ENCODE measurements at regions not wholly inside any gene's neighbourhood (a gene's known extent, or its start where the extent isn't known, plus 50 kb on each side); places are given as distances from the start of the nearest gene placed in this dataset.

DNA sequence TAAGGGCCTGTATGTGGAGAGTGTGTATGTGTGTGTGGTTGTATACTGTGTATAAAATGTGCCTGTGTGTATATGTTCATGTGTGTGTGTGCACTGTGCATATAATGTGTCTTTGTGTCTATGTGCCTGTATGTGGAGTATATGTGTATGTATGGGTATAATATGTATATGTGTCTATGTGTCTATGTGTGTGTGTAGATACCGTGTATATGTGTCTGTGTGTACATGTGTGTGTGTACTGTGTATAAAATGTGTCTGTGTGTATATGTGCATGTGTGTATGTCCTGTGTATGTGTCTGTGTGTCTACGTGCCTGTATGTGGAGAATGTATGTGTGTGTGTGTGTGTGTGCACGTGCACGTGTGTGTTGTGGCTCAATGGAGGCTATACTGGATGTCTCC lies 200.4 kb upstream of the ZFHX3 start:
- DNase-seq (no peak), ATAC-seq (no peak), FAIRE-seq (no peak)
- H3K27me3 ChIP-seq, result no peaks in the 10 kb centered on the region
- WGBS, 2 donors, result 80 to 89% methylated on average over 4 of the region's 4 CpGs
- no peaks in the 10 kb centered on the region for H3K4me1 ChIP-seq
- no peaks in the 10 kb centered on the region for H3K9me3 ChIP-seq
- no peaks in the 10 kb centered on the region for H3K36me3 ChIP-seq
- intact Hi-C loops (cut with DNase I), result no loop called here
- TF ChIP-seq, protein P1, sequence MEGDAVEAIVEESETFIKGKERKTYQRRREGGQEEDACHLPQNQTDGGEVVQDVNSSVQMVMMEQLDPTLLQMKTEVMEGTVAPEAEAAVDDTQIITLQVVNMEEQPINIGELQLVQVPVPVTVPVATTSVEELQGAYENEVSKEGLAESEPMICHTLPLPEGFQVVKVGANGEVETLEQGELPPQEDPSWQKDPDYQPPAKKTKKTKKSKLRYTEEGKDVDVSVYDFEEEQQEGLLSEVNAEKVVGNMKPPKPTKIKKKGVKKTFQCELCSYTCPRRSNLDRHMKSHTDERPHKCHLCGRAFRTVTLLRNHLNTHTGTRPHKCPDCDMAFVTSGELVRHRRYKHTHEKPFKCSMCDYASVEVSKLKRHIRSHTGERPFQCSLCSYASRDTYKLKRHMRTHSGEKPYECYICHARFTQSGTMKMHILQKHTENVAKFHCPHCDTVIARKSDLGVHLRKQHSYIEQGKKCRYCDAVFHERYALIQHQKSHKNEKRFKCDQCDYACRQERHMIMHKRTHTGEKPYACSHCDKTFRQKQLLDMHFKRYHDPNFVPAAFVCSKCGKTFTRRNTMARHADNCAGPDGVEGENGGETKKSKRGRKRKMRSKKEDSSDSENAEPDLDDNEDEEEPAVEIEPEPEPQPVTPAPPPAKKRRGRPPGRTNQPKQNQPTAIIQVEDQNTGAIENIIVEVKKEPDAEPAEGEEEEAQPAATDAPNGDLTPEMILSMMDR (IDR thresholded peaks at IDR 0.05), result no peak
- no peak overlapping the region for H3K27ac ChIP-seq
- H3K4me3 ChIP-seq, result no peak overlapping the region

DNA sequence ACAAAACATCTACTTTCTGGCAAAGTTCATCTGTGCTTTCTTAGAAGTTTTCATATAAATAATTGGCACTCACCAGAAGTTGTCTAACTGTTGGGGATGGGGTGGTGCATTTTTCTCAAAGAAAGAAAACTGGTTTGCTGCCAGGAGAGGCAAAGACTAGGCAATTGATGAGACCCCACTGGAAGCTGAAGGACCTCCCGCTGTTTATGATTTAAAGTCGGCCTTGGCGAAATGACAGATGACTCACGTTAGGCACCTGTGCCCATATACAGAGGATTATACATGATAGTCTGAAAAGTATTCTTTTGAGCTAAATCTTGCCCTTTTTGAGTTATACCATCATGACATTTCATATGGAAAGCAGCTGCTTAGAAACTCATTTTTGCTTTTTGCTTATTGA lies 193.0 kb upstream of the ZFHX3 start:
- ATAC-seq, result no peak
- WGBS, 2 donors, result 44 to 51% methylated on average over 4 of the region's 4 CpGs
- Histone ChIP-seq H3K36me3 (no peaks in the 10 kb centered on the region), H3K27me3 (no peaks in the 10 kb centered on the region), H3K4me1 (no peaks in the 10 kb centered on the region), H3K9me3 (no peaks in the 10 kb centered on the region), H3K27ac (no peak overlapping the region), H3K4me3 (no peak overlapping the region)
- DNase-seq, result no peak
- TF ChIP-seq, protein P1 (IDR thresholded peaks at IDR 0.05), result no peak
- intact Hi-C loops (cut with DNase I), result no loop called here
- FAIRE-seq, result no peak

DNA sequence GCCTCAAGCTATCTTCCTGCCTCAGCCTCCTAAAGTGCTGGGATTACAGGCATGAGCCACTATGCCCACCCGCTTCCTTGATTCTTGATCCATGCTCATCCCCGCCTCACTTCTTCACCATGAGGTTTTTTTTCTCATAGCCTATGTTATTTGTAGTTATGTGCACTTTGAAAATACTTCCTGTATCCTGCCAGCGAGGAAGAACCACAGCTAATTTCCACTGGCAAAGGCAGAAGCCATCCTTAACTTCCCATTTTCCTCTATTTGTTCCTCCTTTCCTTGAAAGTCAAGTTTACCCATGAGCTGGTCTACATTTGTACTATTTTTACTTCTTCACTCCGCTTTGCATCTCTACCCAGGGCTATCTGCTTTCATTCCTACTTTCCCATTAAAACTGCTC lies 189.7 kb upstream of the ZFHX3 start:
- peaks cover 0 to 10% (median 0%) of the 10 kb centered on the region in 4 donors for H3K27me3 ChIP-seq
- 79 to 93% methylated on average over 4 of the region's 4 CpGs for WGBS, 2 donors
- no peak overlapping the region for H3K27ac ChIP-seq
- DNase-seq (no peak), ATAC-seq (no peak), FAIRE-seq (no peak)
- TF ChIP-seq, protein P1 (IDR thresholded peaks at IDR 0.05), result no peak
- H3K9me3 ChIP-seq, result no peaks in the 10 kb centered on the region
- intact Hi-C loops (cut with DNase I), result no loop called here
- H3K4me3 ChIP-seq, result no peak overlapping the region
- no peaks in the 10 kb centered on the region for H3K36me3 ChIP-seq
- H3K4me1 ChIP-seq, result peaks cover 0 to 4% (median 0%) of the 10 kb centered on the region in 3 donors

DNA sequence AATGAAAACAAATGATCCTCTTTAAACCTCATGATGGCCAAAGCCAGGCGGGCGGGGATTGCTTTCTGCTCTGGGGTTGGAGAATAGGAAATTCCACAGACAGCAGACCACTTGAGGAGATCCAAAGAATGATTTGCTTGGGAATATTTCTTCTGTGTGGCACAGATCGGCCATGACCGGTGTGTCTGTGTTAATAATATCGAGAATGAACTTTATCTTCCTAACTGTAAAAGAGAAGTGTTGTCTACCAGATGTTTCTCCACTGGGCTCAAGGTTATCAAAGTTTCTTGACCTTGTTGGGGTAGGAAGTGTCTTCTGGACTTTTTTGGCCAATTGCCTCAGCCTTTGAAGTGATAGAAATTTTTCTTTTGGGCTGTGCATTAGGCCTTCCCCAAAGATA lies 186.6 kb upstream of the ZFHX3 start:
- Histone ChIP-seq H3K27ac (no peak overlapping the region), H3K36me3 (no peaks in the 10 kb centered on the region), H3K4me1 (peaks cover 0 to 4% (median 0%) of the 10 kb centered on the region in 3 donors), H3K9me3 (no peaks in the 10 kb centered on the region), H3K27me3 (peaks cover 0 to 10% (median 0%) of the 10 kb centered on the region in 4 donors), H3K4me3 (no peak overlapping the region)
- FAIRE-seq, result no peak
- 79 to 83% methylated on average over 5 of the region's 5 CpGs for WGBS, 2 donors
- TF ChIP-seq, protein P1 (IDR thresholded peaks at IDR 0.05), result no peak
- intact Hi-C loops (cut with DNase I), result no loop called here
- no peak for DNase-seq
- no peak for ATAC-seq

DNA sequence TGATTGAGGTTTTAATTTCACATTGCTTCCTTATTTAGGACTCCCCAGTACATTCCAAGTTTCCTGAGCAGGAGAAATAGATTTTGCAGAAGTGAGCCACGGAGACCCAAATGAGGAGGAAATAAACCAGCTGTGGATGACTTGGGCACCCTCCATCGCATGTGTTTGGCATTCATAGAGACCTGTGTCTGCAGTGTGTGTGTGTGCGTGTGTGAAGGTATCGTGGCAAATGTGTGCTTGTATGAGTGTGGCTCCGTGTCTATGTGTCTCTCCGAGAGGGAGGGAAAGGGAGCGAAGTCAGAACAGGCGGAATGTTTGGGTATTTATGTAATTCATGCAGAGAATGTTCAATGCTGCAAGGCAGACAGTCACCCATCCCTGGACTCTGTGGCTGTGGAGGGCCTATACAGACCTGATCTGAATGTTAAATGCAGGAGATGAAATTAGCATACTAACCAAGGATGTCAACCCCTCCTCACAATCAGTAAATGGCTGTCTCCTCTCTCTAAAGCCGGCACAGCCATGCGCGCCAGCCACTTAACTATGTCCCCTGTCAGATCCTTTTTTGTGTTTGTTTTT lies 186.0 kb upstream of the ZFHX3 start:
- no peak overlapping the region for H3K27ac ChIP-seq

More for the DNA sequence above, 186.0 kb upstream of the ZFHX3 start:
- H3K4me1 ChIP-seq, result peaks cover 0 to 4% (median 0%) of the 10 kb centered on the region in 3 donors
- ATAC-seq, result no peak
- H3K9me3 ChIP-seq, result no peaks in the 10 kb centered on the region
- WGBS, 2 donors, result 72 to 77% methylated on average over 11 of the region's 11 CpGs
- no peak overlapping the region for H3K4me3 ChIP-seq
- H3K27me3 ChIP-seq, result peaks cover 0 to 10% (median 0%) of the 10 kb centered on the region in 4 donors
- no peak for DNase-seq
- no peak for FAIRE-seq
- H3K36me3 ChIP-seq, result no peaks in the 10 kb centered on the region
- TF ChIP-seq, protein P1 (IDR thresholded peaks at IDR 0.05), result no peak
- intact Hi-C loops (cut with DNase I), result no loop called here
